Gastroesophageal sphincter (tissue), 4 donors: ENCODE measurements at regions not wholly inside any gene's neighbourhood (a gene's known extent, or its start where the extent isn't known, plus 50 kb on each side); places are given as distances from the start of the nearest gene placed in this dataset.

ENCODE experiments used
- ATAC-seq: fragments of 150-250 bp; one replicate; pipeline ENCODE4 v1.9.1; 2016; ENCODE audit warnings: mild to moderate bottlenecking, moderate library complexity
- H3K27ac ChIP-seq, 4 donors: fragments of 200-600 bp; sonication (generic) in 3 of 4; 1 replicate in 3 of 4; 2 replicates in 1 of 4; pipeline ENCODE4 v1.5.1; 2016 to 2019
- H3K27me3 ChIP-seq: fragments of 200-600 bp; sonication (generic); one replicate; pipeline ENCODE4 v1.5.1; 2019
- H3K36me3 ChIP-seq, 2 donors: fragments of 200-600 bp; sonication (generic); one replicate each; pipeline ENCODE4 v1.5.1; 2019; ENCODE audit warnings: control low read depth in 1 of 2
- H3K4me1 ChIP-seq, 3 donors: fragments of 200-600 bp; sonication (generic); 1 replicate in 2 of 3; 2 replicates in 1 of 3; pipeline ENCODE4 v1.5.1; 2016 to 2019; ENCODE audit warnings: control low read depth in 2 of 3
- H3K4me3 ChIP-seq, 2 donors: fragments of 200-600 bp; sonication (generic); one replicate each; pipeline ENCODE4 v1.5.1; 2019; ENCODE audit warnings: mild to moderate bottlenecking in 1 of 2, moderate library complexity in 1 of 2
- H3K9me3 ChIP-seq, 3 donors: fragments of 200-600 bp; sonication (generic); one replicate each; pipeline ENCODE4 v1.5.1; 2017 to 2019; ENCODE audit warnings: control low read depth in 2 of 3
- EP300 ChIP-seq: sonication (generic); formaldehyde crosslinking; IDR thresholded peaks from one replicate; pipeline ENCODE4 v1.6.1; 2017; ENCODE audit warnings: antibody characterized with exemption, mild to moderate bottlenecking
- POLR2A ChIP-seq, 2 donors: fragments of 450-650 bp; IDR thresholded peaks; one replicate each; pipeline ENCODE4 v1.6.1; 2017; ENCODE audit warnings: antibody characterized with exemption in 2 of 2, mild to moderate bottlenecking in 2 of 2, moderate library complexity in 1 of 2
- POLR2AphosphoS5 ChIP-seq: sonication (generic); formaldehyde crosslinking; IDR thresholded peaks from one replicate; pipeline ENCODE4 v1.6.1; 2017; ENCODE audit warnings: antibody characterized with exemption
- WGBS, 2 donors: methylation state at CpG; one replicate each; pipeline ENCODE4 v1.1.5; 2018; ENCODE audit warnings: low coverage in 1 of 2; 5-methylcytosine and 5-hydroxymethylcytosine counted together
- TF ChIP-seq, protein P1 (sequence below), 4 experiments: fragments of 200-600 bp in 2 of 4; fragments of 450-650 bp in 2 of 4; sonication (generic) in 1 of 4; IDR thresholded peaks; one replicate each; pipeline ENCODE4 v1.5.1; 2017 to 2019; ENCODE audit warnings: antibody characterized with exemption in 4 of 4, mild to moderate bottlenecking in 2 of 4, moderate library complexity in 2 of 4

GRCh38 chr1:106899644-106900043 lies 156.8 kb upstream of the PRMT6 start:
- H3K4me3 ChIP-seq: no peak overlapping the region
- no peak for ATAC-seq

GRCh38 chr1:106907795-106908194 lies 148.7 kb upstream of the PRMT6 start:
- Histone ChIP-seq H3K27ac (no peak overlapping the region), H3K27me3 (no peaks in the 10 kb centered on the region), H3K9me3 (no peaks in the 10 kb centered on the region), H3K4me1 (no peaks in the 10 kb centered on the region), H3K36me3 (no peaks in the 10 kb centered on the region), H3K4me3 (no peak overlapping the region)
- no peak for ATAC-seq
- TF ChIP-seq, protein P1, sequence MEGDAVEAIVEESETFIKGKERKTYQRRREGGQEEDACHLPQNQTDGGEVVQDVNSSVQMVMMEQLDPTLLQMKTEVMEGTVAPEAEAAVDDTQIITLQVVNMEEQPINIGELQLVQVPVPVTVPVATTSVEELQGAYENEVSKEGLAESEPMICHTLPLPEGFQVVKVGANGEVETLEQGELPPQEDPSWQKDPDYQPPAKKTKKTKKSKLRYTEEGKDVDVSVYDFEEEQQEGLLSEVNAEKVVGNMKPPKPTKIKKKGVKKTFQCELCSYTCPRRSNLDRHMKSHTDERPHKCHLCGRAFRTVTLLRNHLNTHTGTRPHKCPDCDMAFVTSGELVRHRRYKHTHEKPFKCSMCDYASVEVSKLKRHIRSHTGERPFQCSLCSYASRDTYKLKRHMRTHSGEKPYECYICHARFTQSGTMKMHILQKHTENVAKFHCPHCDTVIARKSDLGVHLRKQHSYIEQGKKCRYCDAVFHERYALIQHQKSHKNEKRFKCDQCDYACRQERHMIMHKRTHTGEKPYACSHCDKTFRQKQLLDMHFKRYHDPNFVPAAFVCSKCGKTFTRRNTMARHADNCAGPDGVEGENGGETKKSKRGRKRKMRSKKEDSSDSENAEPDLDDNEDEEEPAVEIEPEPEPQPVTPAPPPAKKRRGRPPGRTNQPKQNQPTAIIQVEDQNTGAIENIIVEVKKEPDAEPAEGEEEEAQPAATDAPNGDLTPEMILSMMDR (IDR thresholded peaks at IDR 0.05): no peak

More at GRCh38 chr1:106899644-106900043, 156.8 kb upstream of the PRMT6 start:
- no peaks in the 10 kb centered on the region for H3K9me3 ChIP-seq
- no peaks in the 10 kb centered on the region for H3K4me1 ChIP-seq
- no peaks in the 10 kb centered on the region for H3K27me3 ChIP-seq
- no peak overlapping the region for H3K27ac ChIP-seq
- H3K36me3 ChIP-seq: no peaks in the 10 kb centered on the region
- TF ChIP-seq POLR2AphosphoS5 (no peak), POLR2A (IDR thresholded peaks at IDR 0.05) (no peak), EP300 (no peak)
- TF ChIP-seq, protein P1 (IDR thresholded peaks at IDR 0.05): no peak
- WGBS, 2 donors: 84 to 88% methylated on average over 4 of the region's 4 CpGs

GRCh38 chr1:106908689-106909088 lies 147.8 kb upstream of the PRMT6 start:
- WGBS, 2 donors: 59 to 77% methylated on average over 1 of the region's 1 CpG

GRCh38 chr1:106910798-106911197 lies 145.7 kb upstream of the PRMT6 start:
- Histone ChIP-seq H3K4me1 (no peaks in the 10 kb centered on the region), H3K27me3 (no peaks in the 10 kb centered on the region), H3K27ac (no peak overlapping the region), H3K4me3 (no peak overlapping the region), H3K9me3 (no peaks in the 10 kb centered on the region), H3K36me3 (no peaks in the 10 kb centered on the region)
- TF ChIP-seq POLR2A (IDR thresholded peaks at IDR 0.05) (no peak), EP300 (no peak), POLR2AphosphoS5 (no peak)
- TF ChIP-seq, protein P1 (IDR thresholded peaks at IDR 0.05): no peak
- ATAC-seq: no peak
- WGBS, 2 donors: 70 to 82% methylated on average over 3 of the region's 3 CpGs

More at GRCh38 chr1:106908689-106909088, 147.8 kb upstream of the PRMT6 start:
- Histone ChIP-seq H3K9me3 (no peaks in the 10 kb centered on the region), H3K36me3 (no peaks in the 10 kb centered on the region), H3K4me1 (no peaks in the 10 kb centered on the region), H3K4me3 (no peak overlapping the region), H3K27ac (no peak overlapping the region), H3K27me3 (no peaks in the 10 kb centered on the region)
- ATAC-seq: no peak
- TF ChIP-seq, protein P1 (IDR thresholded peaks at IDR 0.05): no peak
- TF ChIP-seq POLR2AphosphoS5 (no peak), EP300 (no peak), POLR2A (IDR thresholded peaks at IDR 0.05) (no peak)

DNA sequence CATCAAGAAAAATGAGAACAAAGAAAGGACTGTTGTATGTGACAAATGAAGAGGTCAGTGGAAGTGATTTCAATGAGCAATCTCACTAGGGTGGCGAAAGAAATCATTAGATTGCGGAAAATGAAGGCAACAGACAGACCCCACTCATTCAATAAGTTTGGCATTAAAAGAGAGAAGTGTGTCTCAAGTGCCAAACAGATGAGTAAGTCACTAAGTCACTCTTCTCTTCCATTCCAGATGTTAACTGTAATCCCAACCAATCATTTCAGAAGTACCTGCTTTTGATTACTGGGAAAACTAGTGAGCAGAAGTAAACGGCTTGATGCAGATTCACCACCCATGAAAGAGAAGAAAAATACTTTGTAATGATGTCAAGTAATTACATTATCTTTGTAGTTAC lies 144.3 kb upstream of the PRMT6 start:
- no peaks in the 10 kb centered on the region for H3K36me3 ChIP-seq
- H3K27ac ChIP-seq: no peak overlapping the region
- no peaks in the 10 kb centered on the region for H3K4me1 ChIP-seq
- TF ChIP-seq POLR2AphosphoS5 (no peak), POLR2A (IDR thresholded peaks at IDR 0.05) (no peak), EP300 (no peak)
- TF ChIP-seq, protein P1 (IDR thresholded peaks at IDR 0.05): no peak
- 60 to 71% methylated on average over 2 to 3 of the region's 3 CpGs for WGBS, 2 donors
- no peaks in the 10 kb centered on the region for H3K9me3 ChIP-seq
- no peaks in the 10 kb centered on the region for H3K27me3 ChIP-seq
- no peak overlapping the region for H3K4me3 ChIP-seq
- no peak for ATAC-seq
